Activated CD8-positive, alpha-beta T cell treated with anti-CD3 and anti-CD28 coated beads for 36 hours (primary cell): ENCODE measurements at regions not wholly inside any gene's neighbourhood (a gene's known extent, or its start where the extent isn't known, plus 50 kb on each side); places are given as distances from the start of the nearest gene placed in this dataset.
"Not testable (repeated sequence)": the region's sequence is repeated elsewhere in the genome, so short reads cannot be mapped to it uniquely, and the experiment has no call there.

ENCODE experiments used
- ATAC-seq: fragments of 200-7000 bp; cut with Tn5 transposase; one replicate; pipeline ENCODE4 v1.10.0; 2021; ENCODE audit warnings: mild to moderate bottlenecking, moderate library complexity
- CTCF ChIA-PET: fragments of 350-600 bp; sonication (Branson Sonifier 250); formaldehyde crosslinking; loops from one replicate; lab custom pipeline; 2021; ENCODE audit warnings: antibody characterized with exemption; lab: Charles Lee
- POLR2A ChIA-PET: fragments of 350-600 bp; sonication (Branson Sonifier 250); formaldehyde crosslinking; loops from one replicate; lab custom pipeline; 2021; ENCODE audit warnings: antibody characterized with exemption; lab: Charles Lee
- DNase-seq: peaks from one replicate; pipeline ENCODE4 v3.0.0-alpha.2; 2020
- H3K27ac Mint-ChIP-seq: one replicate; pipeline ENCODE4 v1.8.0; 2021; ENCODE audit warnings: mild to moderate bottlenecking, mixed read lengths
- H3K27me3 Mint-ChIP-seq: one replicate; pipeline ENCODE4 v1.8.0; 2021; ENCODE audit warnings: mixed read lengths
- H3K36me3 Mint-ChIP-seq: one replicate; pipeline ENCODE4 v1.8.0; 2021; ENCODE audit warnings: low read depth, mixed read lengths
- H3K4me1 Mint-ChIP-seq: one replicate; pipeline ENCODE4 v1.8.0; 2021; ENCODE audit warnings: low read depth, mixed read lengths
- H3K4me3 Mint-ChIP-seq: one replicate; pipeline ENCODE4 v1.8.0; 2021; ENCODE audit warnings: mild to moderate bottlenecking, moderate library complexity, mixed read lengths
- H3K9me3 Mint-ChIP-seq: one replicate; pipeline ENCODE4 v1.8.0; 2021; ENCODE audit warnings: mixed read lengths
- CTCF ChIP-seq: fragments of 200-600 bp; IDR thresholded peaks from one replicate; pipeline ENCODE4 v1.8.0; 2022; ENCODE audit warnings: antibody characterized with exemption, mild to moderate bottlenecking
- intact Hi-C: fragments of 100-400 bp; cut with micrococcal nuclease; formaldehyde crosslinking; loops from one replicate; pipeline ENCODE4 v1.10.0; 2022

DNA sequence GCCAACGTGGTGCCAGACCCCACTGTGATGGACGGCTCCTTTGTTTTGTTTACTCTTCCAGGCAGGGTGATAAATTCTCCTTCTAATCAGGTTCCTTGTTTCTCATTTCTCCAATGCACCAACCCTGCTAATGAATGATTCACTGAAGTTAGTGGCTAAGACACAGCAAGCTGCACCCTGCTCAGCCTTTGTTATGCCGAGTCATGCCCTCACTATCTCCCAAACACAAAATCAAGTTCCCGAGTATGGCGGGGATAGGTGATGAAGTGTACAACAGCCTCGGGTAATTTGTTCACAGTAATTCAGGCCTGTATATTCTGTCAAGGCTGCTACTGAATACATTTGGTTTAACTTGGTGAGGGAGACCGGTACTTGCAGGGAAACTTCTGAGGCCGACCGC lies 83.8 kb upstream of the HS3ST4 start:
- intact Hi-C loops, result no loop called here
- ChIA-PET POLR2A (no interaction called here), CTCF (no interaction called here)
- H3K36me3 Mint-ChIP-seq, result no peaks in the 10 kb centered on the region
- no peak for TF ChIP-seq CTCF
- peaks cover 3% of the 10 kb centered on the region for H3K27me3 Mint-ChIP-seq
- DNase-seq (no peak), ATAC-seq (no peak)
- H3K27ac Mint-ChIP-seq, result no peak overlapping the region
- no peaks in the 10 kb centered on the region for H3K9me3 Mint-ChIP-seq
- no peak overlapping the region for H3K4me3 Mint-ChIP-seq
- H3K4me1 Mint-ChIP-seq, result no peaks in the 10 kb centered on the region

DNA sequence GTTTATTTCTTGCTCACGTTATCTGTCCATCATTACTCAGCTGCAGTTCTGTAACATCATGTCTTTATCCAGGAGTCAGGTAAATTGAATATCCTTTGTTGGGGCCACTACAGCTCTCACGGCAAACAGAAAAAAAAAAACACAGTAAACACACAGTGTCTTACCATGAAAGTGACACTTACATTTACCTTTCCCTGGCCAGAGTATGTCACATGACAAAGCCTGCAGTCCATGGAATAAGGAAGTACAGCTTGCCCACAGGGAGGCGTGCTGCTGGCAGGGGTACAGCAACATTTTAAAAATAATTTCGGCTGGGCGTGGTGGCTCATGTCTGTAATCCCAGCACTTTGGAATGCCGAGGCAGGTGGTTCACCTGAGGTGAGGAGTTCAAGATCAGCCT lies 85.7 kb upstream of the HS3ST4 start:
- CTCF ChIA-PET, result no interaction called here
- POLR2A ChIA-PET, result no interaction called here

DNA sequence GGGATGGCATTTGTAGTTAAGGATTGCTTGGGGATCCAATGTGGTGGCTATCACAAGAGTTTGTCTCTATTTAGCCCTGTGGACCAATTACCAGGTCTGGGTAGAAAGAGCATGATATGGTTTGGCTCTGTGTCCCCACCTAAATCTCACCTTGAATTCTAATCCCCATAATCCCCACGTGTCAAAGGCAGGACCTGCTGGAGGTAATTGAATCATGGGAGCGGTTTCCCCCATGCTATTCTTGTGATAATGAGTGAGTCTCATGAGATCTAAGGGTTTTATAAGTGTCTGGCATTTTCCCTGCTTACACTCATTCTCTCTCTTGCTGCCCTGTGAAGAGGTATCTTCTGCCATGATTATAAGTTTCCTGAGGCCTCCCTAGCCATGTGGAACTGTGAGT lies 86.4 kb upstream of the HS3ST4 start:
- intact Hi-C loops, result no loop called here
- H3K27ac Mint-ChIP-seq, result no peak overlapping the region
- H3K27me3 Mint-ChIP-seq, result peaks cover 3% of the 10 kb centered on the region
- ATAC-seq (no peak), DNase-seq (no peak)
- no peak for TF ChIP-seq CTCF
- ChIA-PET POLR2A (no interaction called here), CTCF (no interaction called here)
- H3K36me3 Mint-ChIP-seq, result no peaks in the 10 kb centered on the region
- H3K4me1 Mint-ChIP-seq, result no peaks in the 10 kb centered on the region
- H3K9me3 Mint-ChIP-seq, result no peaks in the 10 kb centered on the region
- no peak overlapping the region for H3K4me3 Mint-ChIP-seq

More for the DNA sequence above, 85.7 kb upstream of the HS3ST4 start:
- Mint-ChIP-seq H3K9me3 (no peaks in the 10 kb centered on the region), H3K4me3 (no peak overlapping the region), H3K27ac (no peak overlapping the region), H3K4me1 (no peaks in the 10 kb centered on the region), H3K36me3 (no peaks in the 10 kb centered on the region), H3K27me3 (peaks cover 3% of the 10 kb centered on the region)
- no peak for TF ChIP-seq CTCF
- no peak for ATAC-seq
- no peak for DNase-seq
- intact Hi-C loops, result no loop called here

DNA sequence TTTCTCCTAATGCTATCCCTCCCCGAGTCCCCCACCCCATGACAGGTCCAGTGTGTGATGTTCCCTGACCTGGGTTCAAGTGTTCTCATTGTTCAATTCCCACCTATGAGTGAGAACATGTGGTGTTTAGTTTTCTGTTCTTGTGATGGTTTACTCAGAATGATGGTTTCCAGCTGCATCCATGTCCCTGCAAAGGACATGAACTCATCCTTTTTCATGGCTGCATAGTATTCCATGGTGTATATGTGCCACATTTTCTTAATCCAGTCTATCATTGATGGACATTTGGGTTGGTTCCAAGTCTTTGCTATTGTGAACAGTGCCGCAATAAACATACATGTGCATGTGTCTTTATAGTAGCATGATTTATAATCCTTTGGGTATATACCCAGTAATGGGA lies 90.5 kb upstream of the HS3ST4 start:
- H3K27me3 Mint-ChIP-seq, intact Hi-C loops, DNase-seq, H3K9me3 Mint-ChIP-seq, H3K27ac Mint-ChIP-seq, H3K4me3 Mint-ChIP-seq, POLR2A ChIA-PET, CTCF ChIA-PET, H3K36me3 Mint-ChIP-seq, ATAC-seq, H3K4me1 Mint-ChIP-seq: not testable (repeated sequence)

DNA sequence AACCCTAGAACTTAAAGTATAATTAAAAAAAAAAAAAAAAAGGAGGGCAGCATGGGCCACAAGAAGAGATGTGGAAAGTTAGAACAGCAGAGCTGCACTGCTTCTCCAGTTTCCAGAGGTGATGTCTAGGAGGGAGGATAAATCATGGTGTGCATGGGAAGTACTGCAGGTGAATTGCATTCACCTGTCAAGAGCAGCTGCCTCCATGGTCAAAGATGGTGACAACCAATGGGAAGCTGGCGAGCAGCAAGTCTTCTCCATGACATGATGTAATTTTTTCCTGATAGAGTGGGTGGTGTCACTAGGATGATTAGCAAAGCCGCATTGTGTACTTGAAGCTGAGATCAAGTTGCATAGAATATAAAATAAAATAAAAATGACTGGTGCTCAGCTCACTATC lies 95.6 kb upstream of the HS3ST4 start:
- Mint-ChIP-seq H3K36me3 (no peaks in the 10 kb centered on the region), H3K9me3 (no peaks in the 10 kb centered on the region), H3K4me1 (no peaks in the 10 kb centered on the region), H3K4me3 (no peak overlapping the region), H3K27me3 (no peaks in the 10 kb centered on the region), H3K27ac (no peak overlapping the region)
- TF ChIP-seq CTCF, result no peak
- ChIA-PET POLR2A (no interaction called here), CTCF (no interaction called here)
- ATAC-seq (no peak), DNase-seq (no peak)
- intact Hi-C loops, result no loop called here

DNA sequence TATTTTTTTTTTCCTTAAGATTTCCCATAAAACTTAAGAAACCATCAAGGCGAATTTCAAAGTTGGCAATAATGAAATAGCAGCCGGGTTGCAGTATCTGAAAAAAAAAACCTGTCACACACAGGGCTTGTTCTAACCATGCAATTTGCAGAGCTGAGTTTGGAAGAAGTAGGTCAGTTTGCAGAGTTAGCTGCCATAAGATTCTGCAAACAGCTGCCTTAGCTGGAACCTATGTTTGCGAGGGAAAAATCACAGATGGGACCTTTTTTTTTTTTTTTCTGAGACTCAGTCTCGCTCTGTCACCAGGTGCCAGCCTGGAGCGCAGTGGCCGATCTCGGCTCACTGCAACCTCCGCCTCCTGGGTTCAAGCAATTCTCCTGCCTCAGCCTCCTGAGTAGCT lies 98.5 kb upstream of the HS3ST4 start:
- Mint-ChIP-seq H3K9me3 (no peaks in the 10 kb centered on the region), H3K27me3 (peaks cover 7% of the 10 kb centered on the region), H3K36me3 (no peaks in the 10 kb centered on the region), H3K4me1 (no peaks in the 10 kb centered on the region), H3K27ac (no peak overlapping the region), H3K4me3 (no peak overlapping the region)
- DNase-seq, result no peak
- ChIA-PET CTCF (no interaction called here), POLR2A (no interaction called here)
- intact Hi-C loops, result no loop called here
- no peak for ATAC-seq
- TF ChIP-seq CTCF, result no peak
